Kasumi-1 (cell line): ENCODE measurements at regions not wholly inside any gene's neighbourhood (a gene's known extent, or its start where the extent isn't known, plus 50 kb on each side); places are given as distances from the start of the nearest gene placed in this dataset.
A peak's percentile ranks its signal among the peaks of the same experiment; 100 is the strongest.
"Not testable (repeated sequence)": the region's sequence is repeated elsewhere in the genome, so short reads cannot be mapped to it uniquely, and the experiment has no call there.

ENCODE experiments used
- DNase-seq, 2 experiments: peaks; one replicate each; lab custom pipeline; 2025; lab: John Stamatoyannopoulos, UW

- DNase-seq, result peak; percentile 2 to 12
Observed at GRCh38 chr12:44457465-44457864, 418.6 kb downstream of the NELL2 start.

- not testable (repeated sequence) for DNase-seq
Observed at GRCh38 chr12:44454959-44455358, 421.2 kb downstream of the NELL2 start.

- DNase-seq, result no peak
Observed at GRCh38 chr12:44446181-44446580, 429.9 kb downstream of the NELL2 start.

- DNase-seq, result no peak
Observed at GRCh38 chr12:44441155-44441554, 435.0 kb downstream of the NELL2 start.
